ENCODE measurements at regions not wholly inside any gene's neighbourhood (a gene's known extent, or its start where the extent isn't known, plus 50 kb on each side); places are given as distances from the start of the nearest gene placed in this dataset.

DNA sequence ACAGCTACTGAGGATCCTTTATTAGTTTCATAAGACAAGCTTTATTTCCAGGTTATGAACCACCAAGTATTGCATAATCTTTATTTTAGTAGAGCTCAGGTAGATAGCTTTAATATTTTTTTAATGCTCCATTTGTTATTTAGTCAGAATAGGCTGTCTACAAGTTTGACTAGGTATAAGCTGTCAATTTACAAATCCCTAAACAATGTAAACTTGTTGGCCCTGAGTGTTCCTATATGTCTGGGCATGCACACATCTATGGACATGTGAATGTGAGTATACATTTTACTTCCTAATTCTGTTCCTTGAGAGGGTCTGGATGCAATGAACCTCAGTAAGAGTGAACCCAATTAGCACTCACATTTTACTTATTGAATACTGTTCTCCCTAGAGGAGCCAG, 722.2 kb upstream of the PTPRD start:
- TF ChIP-seq EZH2phosphoT487 (IDR thresholded peaks at IDR 0.05; ENCODE audit: low read depth, severe bottlenecking, unreplicated experiment), result no peak
- TF ChIP-seq, protein P1, sequence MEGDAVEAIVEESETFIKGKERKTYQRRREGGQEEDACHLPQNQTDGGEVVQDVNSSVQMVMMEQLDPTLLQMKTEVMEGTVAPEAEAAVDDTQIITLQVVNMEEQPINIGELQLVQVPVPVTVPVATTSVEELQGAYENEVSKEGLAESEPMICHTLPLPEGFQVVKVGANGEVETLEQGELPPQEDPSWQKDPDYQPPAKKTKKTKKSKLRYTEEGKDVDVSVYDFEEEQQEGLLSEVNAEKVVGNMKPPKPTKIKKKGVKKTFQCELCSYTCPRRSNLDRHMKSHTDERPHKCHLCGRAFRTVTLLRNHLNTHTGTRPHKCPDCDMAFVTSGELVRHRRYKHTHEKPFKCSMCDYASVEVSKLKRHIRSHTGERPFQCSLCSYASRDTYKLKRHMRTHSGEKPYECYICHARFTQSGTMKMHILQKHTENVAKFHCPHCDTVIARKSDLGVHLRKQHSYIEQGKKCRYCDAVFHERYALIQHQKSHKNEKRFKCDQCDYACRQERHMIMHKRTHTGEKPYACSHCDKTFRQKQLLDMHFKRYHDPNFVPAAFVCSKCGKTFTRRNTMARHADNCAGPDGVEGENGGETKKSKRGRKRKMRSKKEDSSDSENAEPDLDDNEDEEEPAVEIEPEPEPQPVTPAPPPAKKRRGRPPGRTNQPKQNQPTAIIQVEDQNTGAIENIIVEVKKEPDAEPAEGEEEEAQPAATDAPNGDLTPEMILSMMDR (IDR thresholded peaks at IDR 0.05; ENCODE audit: poor library complexity), result no peak
- TF ChIP-seq EZH2 (IDR thresholded peaks at IDR 0.05; ENCODE audit: borderline replicate concordance), result no peak
- Histone ChIP-seq H3K4me3 (no peak overlapping the region), H3K4me1 (ENCODE audit: insufficient read depth) (no peaks in the 10 kb centered on the region), H3K27me3 (no peaks in the 10 kb centered on the region), H2AFZ (no peak overlapping the region), H3K27ac (no peak overlapping the region), H3K4me2 (no peak overlapping the region), H3K9me3 (ENCODE audit: low read depth) (no peaks in the 10 kb centered on the region), H3K9me2 (replicated peaks; ENCODE audit: insufficient read depth) (no peaks in the 10 kb centered on the region), H3K79me2 (no peaks in the 10 kb centered on the region), H4K20me1 (ENCODE audit: insufficient read depth, poor library complexity, severe bottlenecking) (no peaks in the 10 kb centered on the region), H3K36me3 (replicated peaks; ENCODE audit: insufficient read depth, low read depth) (no peaks in the 10 kb centered on the region)
- DNase-seq (ENCODE audit: low spot score), result no peak

DNA sequence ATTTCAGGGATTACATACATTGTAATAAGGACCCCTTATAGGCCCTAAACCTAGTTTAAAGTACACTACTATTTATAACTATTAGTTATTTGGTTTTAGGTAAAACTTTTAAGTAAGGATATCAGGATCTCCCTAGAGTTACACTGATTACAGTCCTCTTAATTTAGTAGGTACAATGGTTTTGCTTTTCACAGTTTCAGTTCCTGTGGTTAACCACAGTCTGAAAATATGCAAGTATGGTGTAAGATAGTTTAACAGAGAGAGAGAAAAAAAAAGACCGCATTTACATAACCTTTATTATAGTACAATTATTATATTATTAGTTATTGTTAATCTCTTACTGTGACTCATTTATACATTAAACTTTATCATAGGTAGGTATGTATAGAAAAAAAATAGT, 725.3 kb upstream of the PTPRD start:
- no peak overlapping the region for H2AFZ ChIP-seq
- H3K79me2 ChIP-seq, result no peaks in the 10 kb centered on the region
- 96% methylated on average over 1 of the region's 1 CpG for WGBS (ENCODE audit: low lambda C conversion rate, missing lambda C conversion rate)
- no peaks in the 10 kb centered on the region for H4K20me1 ChIP-seq (ENCODE audit: insufficient read depth, poor library complexity, severe bottlenecking)
- TF ChIP-seq EZH2phosphoT487 (IDR thresholded peaks at IDR 0.05; ENCODE audit: low read depth, severe bottlenecking, unreplicated experiment) (no peak), EZH2 (IDR thresholded peaks at IDR 0.05; ENCODE audit: borderline replicate concordance) (no peak)
- TF ChIP-seq, protein P1 (IDR thresholded peaks at IDR 0.05; ENCODE audit: poor library complexity), result no peak
- H3K4me2 ChIP-seq, result no peak overlapping the region
- DNase-seq (ENCODE audit: low spot score), result no peak
- H3K36me3 ChIP-seq (replicated peaks; ENCODE audit: insufficient read depth, low read depth), result no peaks in the 10 kb centered on the region
- H3K4me1 ChIP-seq (ENCODE audit: insufficient read depth), result no peaks in the 10 kb centered on the region
- no peaks in the 10 kb centered on the region for H3K9me2 ChIP-seq (replicated peaks; ENCODE audit: insufficient read depth)
- H3K9me3 ChIP-seq (ENCODE audit: low read depth), result no peaks in the 10 kb centered on the region
- no peak overlapping the region for H3K4me3 ChIP-seq
- no peaks in the 10 kb centered on the region for H3K27me3 ChIP-seq
- H3K27ac ChIP-seq, result no peak overlapping the region

DNA sequence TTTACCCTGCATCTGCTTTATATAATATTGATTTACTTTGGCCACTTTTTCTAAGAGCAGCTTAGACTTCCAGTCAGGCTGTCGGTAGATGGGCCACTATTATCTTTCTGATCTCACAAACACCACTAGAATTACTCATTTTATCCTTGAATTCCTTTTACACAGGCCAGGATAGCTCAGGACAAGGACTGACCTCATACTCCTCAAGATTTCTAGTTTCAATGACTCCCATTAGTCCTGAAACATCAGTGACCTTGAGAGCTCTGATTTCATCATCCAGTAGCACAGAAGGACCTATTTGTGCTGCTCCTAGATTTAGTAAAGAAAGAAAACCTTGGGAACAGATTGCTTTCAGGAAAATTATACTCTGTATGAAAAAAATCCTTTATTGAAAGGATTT, 727.9 kb upstream of the PTPRD start:
- no peaks in the 10 kb centered on the region for H3K4me1 ChIP-seq (ENCODE audit: insufficient read depth)
- no peaks in the 10 kb centered on the region for H3K79me2 ChIP-seq
- no peaks in the 10 kb centered on the region for H3K9me3 ChIP-seq (ENCODE audit: low read depth)
- no peaks in the 10 kb centered on the region for H3K27me3 ChIP-seq
- no peak overlapping the region for H3K27ac ChIP-seq
- no peak overlapping the region for H2AFZ ChIP-seq
- no peaks in the 10 kb centered on the region for H3K9me2 ChIP-seq (replicated peaks; ENCODE audit: insufficient read depth)
- H3K36me3 ChIP-seq (replicated peaks; ENCODE audit: insufficient read depth, low read depth), result no peaks in the 10 kb centered on the region
- no peak overlapping the region for H3K4me3 ChIP-seq
- 52% methylated on average over 1 of the region's 1 CpG for WGBS (ENCODE audit: low lambda C conversion rate, missing lambda C conversion rate)
- DNase-seq (ENCODE audit: low spot score), result no peak
- H3K4me2 ChIP-seq, result no peak overlapping the region
- TF ChIP-seq, protein P1 (IDR thresholded peaks at IDR 0.05; ENCODE audit: poor library complexity), result no peak
- TF ChIP-seq EZH2 (IDR thresholded peaks at IDR 0.05; ENCODE audit: borderline replicate concordance), result no peak
- TF ChIP-seq EZH2phosphoT487 (IDR thresholded peaks at IDR 0.05; ENCODE audit: low read depth, severe bottlenecking, unreplicated experiment), result no peak
- no peaks in the 10 kb centered on the region for H4K20me1 ChIP-seq (ENCODE audit: insufficient read depth, poor library complexity, severe bottlenecking)

DNA sequence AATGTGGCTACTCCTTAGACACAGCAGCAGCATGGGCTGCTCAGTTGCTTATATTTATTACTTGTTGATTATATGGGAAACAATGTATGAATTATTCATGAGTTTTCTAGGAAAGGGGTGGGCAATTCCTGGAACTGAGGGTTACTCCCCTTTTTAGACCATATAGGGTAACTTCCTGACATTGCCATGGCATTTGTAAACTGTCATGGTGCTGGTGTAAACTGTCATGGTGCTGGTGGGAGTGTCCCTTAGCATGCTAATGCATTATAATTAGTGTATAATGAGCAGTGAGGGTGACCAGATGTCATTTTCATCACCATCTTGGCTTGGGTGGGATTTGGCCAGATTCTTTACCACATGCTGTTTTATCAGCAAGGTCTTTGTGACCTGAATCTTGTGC, 734.6 kb upstream of the PTPRD start:
- Histone ChIP-seq H3K79me2 (no peaks in the 10 kb centered on the region), H3K4me2 (no peak overlapping the region), H3K9me3 (ENCODE audit: low read depth) (no peaks in the 10 kb centered on the region), H3K4me1 (ENCODE audit: insufficient read depth) (no peaks in the 10 kb centered on the region), H3K36me3 (replicated peaks; ENCODE audit: insufficient read depth, low read depth) (no peaks in the 10 kb centered on the region), H3K4me3 (no peak overlapping the region), H3K27ac (no peak overlapping the region), H3K27me3 (no peaks in the 10 kb centered on the region), H4K20me1 (ENCODE audit: insufficient read depth, poor library complexity, severe bottlenecking) (no peaks in the 10 kb centered on the region), H3K9me2 (replicated peaks; ENCODE audit: insufficient read depth) (no peaks in the 10 kb centered on the region), H2AFZ (no peak overlapping the region)
- TF ChIP-seq, protein P1 (IDR thresholded peaks at IDR 0.05; ENCODE audit: poor library complexity), result no peak
- TF ChIP-seq EZH2phosphoT487 (IDR thresholded peaks at IDR 0.05; ENCODE audit: low read depth, severe bottlenecking, unreplicated experiment) (no peak), EZH2 (IDR thresholded peaks at IDR 0.05; ENCODE audit: borderline replicate concordance) (no peak)
- DNase-seq (ENCODE audit: low spot score), result no peak

Data from hepatocyte (in vitro differentiated cells).